ENCODE measurements at regions not wholly inside any gene's neighbourhood (a gene's known extent, or its start where the extent isn't known, plus 50 kb on each side); places are given as distances from the start of the nearest gene placed in this dataset.
"Not testable (repeated sequence)": the region's sequence is repeated elsewhere in the genome, so short reads cannot be mapped to it uniquely, and the experiment has no call there.

GRCh38 chrX:13474164-13474516 lies 95.3 kb upstream of the EGFL6 start:
- no peak for DNase-seq

GRCh38 chrX:13473442-13474163 lies 95.8 kb upstream of the EGFL6 start:
- DNase-seq = no peak

GRCh38 chrX:13472975-13473374 lies 96.4 kb upstream of the EGFL6 start:
- no peak for DNase-seq

DNA sequence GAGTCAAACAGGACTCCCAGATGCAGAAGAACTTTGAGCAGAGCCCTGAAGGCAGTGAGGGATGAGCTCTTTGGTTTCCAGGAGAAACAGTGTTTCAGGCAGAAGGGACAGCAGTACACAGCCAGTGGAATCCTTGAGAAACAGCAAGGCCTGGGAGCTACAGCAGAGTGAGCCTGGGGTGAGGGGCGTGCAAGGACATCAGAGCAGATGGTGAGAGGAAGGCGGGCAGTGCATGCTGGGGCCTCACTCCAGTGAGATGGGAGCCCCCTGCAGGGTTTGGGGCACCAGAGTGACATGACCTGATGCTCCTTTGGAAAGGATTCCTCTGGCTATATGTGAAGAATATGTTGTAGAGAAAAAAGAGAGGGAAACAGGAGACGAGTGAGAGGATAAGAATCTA lies 98.1 kb upstream of the EGFL6 start:
- peak; percentile 38 for DNase-seq

DNA sequence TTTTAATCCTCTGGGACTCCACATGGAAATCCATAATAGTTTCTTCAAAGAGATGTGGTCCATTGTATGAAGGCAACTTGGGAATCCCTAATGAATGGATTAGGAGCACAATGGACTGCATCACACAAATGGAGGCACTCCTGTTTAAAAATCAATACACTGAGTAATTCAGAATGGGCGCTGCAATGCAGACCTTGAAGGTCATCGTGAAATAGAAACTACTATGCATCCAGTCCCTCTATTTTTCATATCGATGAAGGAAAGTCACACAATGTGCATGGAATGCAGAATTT lies 98.8 kb upstream of the EGFL6 start:
- DNase-seq = no peak

DNA sequence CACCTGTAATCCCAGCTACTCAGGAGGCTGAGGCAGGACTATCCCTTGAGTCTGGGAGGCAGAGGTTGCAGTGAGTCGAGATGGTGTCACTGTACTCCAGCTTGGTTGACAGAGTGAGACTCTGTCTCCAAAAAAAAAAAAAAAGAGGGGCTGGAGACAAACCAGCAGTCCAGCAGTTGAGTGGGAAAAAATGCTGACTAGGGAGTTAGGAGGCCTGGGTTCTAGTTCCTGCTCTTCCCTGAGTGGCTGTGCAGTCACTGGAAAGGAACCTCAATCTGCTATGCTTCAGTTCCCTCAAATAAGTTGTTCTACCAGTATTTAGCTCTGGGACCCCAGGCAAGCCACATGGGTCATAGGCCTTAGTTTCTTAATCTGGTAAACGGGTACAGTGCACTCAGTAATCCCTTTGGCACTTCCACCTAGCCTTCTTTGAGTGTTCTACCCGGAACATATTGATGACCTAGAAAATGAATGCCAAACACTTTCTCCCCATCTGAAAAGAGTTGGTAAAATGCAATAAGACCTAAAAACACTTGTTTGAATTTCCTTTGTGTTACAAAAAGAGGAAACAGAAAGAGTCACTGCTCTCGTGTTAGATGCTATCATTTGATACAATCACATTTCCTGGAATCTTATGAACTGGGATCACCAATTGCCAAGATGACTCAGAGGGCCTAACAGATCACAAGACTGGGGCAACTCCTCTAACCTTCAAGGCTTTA lies 99.3 kb upstream of the EGFL6 start:
- DNase-seq = no peak

GRCh38 chrX:13468096-13468495 lies 101.3 kb upstream of the EGFL6 start:
- peak; percentile 8 for DNase-seq

- DNase-seq = no peak
These were observed 102.2 kb upstream of the EGFL6 start for GRCh38 chrX:13467243-13467642.

GRCh38 chrX:13464599-13465275 lies 104.7 kb upstream of the EGFL6 start:
- DNase-seq = no peak

- DNase-seq = peak; percentile 86
These were observed 105.8 kb upstream of the EGFL6 start for GRCh38 chrX:13463608-13464007.

DNA sequence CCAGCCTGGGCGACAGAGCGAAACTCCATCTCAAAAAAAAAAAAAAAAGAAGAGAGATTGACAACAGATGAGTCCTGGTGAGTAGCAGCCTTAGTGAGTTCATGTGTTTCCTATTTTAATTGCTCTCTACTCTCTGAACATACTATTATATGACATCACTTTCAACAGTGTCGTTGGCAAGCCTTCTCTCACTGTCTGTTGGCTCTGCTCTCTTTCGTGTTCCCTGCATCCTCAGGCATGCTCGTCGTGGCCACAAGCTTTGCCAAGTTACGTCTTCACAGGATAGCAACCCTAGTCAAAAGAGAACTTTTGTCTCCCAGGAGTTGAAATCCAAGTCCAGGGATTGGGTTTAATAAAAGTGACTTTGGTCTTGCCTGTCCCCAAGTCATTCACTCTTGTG lies 117.1 kb upstream of the EGFL6 start:
- DNase-seq = peak; percentile 13

DNA sequence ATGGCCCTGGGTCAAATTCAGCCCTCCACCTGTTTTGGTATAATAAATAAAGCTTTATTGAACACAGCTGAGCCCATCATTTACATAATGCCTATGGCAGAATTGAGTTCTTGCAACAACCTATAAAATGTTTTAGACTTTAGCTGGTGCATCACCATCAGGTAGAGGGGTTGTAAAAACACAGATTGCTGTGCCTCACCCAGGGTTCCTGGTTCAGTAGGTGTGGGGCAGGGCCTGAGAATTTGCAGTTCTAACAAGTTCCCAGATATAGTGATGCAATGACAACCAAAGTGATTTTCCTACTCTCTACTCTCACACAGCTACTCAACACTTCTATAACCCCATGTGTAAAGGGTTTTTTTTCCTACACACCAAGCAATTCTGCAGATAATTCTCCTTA lies 120.0 kb upstream of the EGFL6 start:
- no peak for DNase-seq

- no peak for DNase-seq
These were observed 120.5 kb upstream of the EGFL6 start for GRCh38 chrX:13448941-13449340.

- not testable (repeated sequence) for DNase-seq
These were observed 121.8 kb upstream of the ATXN3L start for GRCh38 chrX:13441608-13442007.

GRCh38 chrX:13440176-13440575 lies 120.3 kb upstream of the ATXN3L start:
- DNase-seq = peak; percentile 29

- DNase-seq = peak; percentile 91
These were observed 113.4 kb upstream of the ATXN3L start for GRCh38 chrX:13433298-13433605.

- peak; percentile 91 for DNase-seq
These were observed 112.8 kb upstream of the ATXN3L start for GRCh38 chrX:13432414-13433297.

DNA sequence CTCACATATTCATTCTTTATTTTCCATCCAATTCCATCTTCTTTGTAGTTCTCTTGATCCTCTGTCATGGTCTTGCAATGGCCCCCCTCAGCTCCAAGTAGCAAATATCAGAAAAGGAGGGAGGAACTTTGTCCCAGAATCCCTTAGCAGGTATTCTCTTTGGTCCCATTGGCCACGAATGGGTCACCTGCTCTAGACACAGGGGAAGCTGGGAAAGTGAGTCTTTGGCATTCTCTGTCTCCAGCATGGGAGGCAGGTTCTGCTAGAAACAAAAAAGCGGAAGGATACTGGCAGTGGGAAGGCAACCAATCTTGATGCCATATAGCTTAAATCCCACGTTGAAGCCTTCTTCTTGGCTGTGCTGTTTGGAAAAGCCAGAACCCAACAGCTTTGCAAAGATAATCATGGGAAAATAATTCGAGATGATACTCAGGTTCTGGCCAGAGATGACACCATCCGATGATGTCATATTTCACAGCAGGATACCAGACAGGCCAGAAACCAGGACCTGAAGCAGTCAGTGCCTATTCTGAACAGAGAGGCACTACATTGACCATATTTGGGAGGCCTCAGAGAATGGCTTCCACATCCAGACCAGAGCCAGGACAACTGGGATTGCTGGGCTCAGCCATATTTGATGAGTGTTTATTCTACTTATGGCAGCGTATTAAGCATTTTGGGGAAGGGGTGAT lies 110.4 kb upstream of the ATXN3L start:
- peak; percentile 11 for DNase-seq

- peak; percentile 20 for DNase-seq
These were observed 108.4 kb upstream of the ATXN3L start for GRCh38 chrX:13428053-13428786.

- no peak for DNase-seq
These were observed 107.7 kb upstream of the ATXN3L start for GRCh38 chrX:13427441-13428052.

- DNase-seq = no peak
These were observed 100.8 kb upstream of the ATXN3L start for GRCh38 chrX:13420545-13421183.
